Body of pancreas (tissue), 4 donors: ENCODE measurements at regions not wholly inside any gene's neighbourhood (a gene's known extent, or its start where the extent isn't known, plus 50 kb on each side); places are given as distances from the start of the nearest gene placed in this dataset.

Source experiments
- POLR2A ChIP-seq, 3 donors: fragments of 450-650 bp; IDR thresholded peaks; one replicate each; pipeline ENCODE4 v1.6.1; 2016; ENCODE audit warnings: antibody characterized with exemption in 3 of 3, mild to moderate bottlenecking in 2 of 3
- TF ChIP-seq, protein P1 (sequence below), 7 experiments: fragments of 450-650 bp in 4 of 7; fragments of 200-600 bp in 3 of 7; sonication (generic) in 3 of 7; IDR thresholded peaks; one replicate each; pipeline ENCODE4 v1.5.1; 2016 to 2019; ENCODE audit warnings: antibody characterized with exemption in 7 of 7

DNA sequence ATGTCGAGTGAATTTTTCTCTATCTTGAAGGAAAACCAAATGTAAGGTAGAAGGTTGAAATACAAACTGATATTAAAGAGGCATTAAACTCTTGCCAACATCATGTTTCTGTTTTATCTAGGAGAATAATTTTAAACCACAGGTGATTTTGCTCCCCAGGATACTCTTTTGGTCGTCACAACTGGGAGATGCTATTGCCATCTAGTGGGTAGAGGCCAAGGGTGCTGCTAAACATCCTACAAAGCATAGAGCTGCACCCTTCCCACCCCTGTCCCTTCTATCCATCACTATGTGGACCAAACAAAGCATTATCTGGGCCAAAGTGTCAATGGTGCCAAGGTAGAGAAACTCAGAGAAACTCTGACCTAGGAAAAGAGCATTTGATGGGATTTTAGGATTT is 154.6 kb upstream of the MAGEB2 start:
- TF ChIP-seq, protein P1, sequence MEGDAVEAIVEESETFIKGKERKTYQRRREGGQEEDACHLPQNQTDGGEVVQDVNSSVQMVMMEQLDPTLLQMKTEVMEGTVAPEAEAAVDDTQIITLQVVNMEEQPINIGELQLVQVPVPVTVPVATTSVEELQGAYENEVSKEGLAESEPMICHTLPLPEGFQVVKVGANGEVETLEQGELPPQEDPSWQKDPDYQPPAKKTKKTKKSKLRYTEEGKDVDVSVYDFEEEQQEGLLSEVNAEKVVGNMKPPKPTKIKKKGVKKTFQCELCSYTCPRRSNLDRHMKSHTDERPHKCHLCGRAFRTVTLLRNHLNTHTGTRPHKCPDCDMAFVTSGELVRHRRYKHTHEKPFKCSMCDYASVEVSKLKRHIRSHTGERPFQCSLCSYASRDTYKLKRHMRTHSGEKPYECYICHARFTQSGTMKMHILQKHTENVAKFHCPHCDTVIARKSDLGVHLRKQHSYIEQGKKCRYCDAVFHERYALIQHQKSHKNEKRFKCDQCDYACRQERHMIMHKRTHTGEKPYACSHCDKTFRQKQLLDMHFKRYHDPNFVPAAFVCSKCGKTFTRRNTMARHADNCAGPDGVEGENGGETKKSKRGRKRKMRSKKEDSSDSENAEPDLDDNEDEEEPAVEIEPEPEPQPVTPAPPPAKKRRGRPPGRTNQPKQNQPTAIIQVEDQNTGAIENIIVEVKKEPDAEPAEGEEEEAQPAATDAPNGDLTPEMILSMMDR (IDR thresholded peaks at IDR 0.05), result no peak
- TF ChIP-seq POLR2A (IDR thresholded peaks at IDR 0.05), result no peak
